ENCODE measurements at regions not wholly inside any gene's neighbourhood (a gene's known extent, or its start where the extent isn't known, plus 50 kb on each side); places are given as distances from the start of the nearest gene placed in this dataset.

DNA sequence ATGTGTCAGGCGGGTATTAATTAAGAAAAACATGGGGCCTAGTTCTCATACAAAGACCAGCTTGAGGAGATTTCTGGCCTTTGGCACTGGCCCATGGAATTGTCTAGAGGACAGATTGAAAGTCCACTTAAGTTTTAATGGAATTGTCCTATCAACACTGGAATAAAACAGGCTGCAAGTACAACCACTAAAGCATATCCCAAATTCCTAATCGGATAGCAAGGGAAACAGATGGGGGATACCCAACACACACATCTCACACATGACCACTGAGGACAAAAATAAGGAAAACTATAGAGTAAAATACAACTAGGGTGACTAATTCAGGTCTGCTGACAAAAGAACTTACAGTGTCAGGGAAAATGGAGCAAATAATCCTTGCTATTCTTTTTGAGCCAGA lies 167.8 kb downstream of the GASK1B start:
- no peak for ATAC-seq (ENCODE audit: insufficient read depth, low FRiP score)
- H3K27me3 ChIP-seq (ENCODE audit: control insufficient read depth in 3 of 3, insufficient read depth in 3 of 3, low read length in 2 of 3) = no peaks in the 10 kb centered on the region
- H3K9ac ChIP-seq (ENCODE audit: insufficient read depth in 1 of 2, low read length in 2 of 2) = no peak overlapping the region
- no peak for DNase-seq
- no peaks in the 10 kb centered on the region for H3K36me3 ChIP-seq (ENCODE audit: control insufficient read depth in 4 of 4, insufficient read depth in 4 of 4, low read length in 4 of 4)
- H3K27ac ChIP-seq (ENCODE audit: low read depth in 1 of 2, low read length in 1 of 2) = no peak overlapping the region
- peaks cover 0 to 17% (median 0%) of the 10 kb centered on the region in 5 donors for H3K4me1 ChIP-seq (ENCODE audit: control insufficient read depth in 5 of 5, insufficient read depth in 5 of 5, low read length in 5 of 5)
- TF ChIP-seq, protein P1, sequence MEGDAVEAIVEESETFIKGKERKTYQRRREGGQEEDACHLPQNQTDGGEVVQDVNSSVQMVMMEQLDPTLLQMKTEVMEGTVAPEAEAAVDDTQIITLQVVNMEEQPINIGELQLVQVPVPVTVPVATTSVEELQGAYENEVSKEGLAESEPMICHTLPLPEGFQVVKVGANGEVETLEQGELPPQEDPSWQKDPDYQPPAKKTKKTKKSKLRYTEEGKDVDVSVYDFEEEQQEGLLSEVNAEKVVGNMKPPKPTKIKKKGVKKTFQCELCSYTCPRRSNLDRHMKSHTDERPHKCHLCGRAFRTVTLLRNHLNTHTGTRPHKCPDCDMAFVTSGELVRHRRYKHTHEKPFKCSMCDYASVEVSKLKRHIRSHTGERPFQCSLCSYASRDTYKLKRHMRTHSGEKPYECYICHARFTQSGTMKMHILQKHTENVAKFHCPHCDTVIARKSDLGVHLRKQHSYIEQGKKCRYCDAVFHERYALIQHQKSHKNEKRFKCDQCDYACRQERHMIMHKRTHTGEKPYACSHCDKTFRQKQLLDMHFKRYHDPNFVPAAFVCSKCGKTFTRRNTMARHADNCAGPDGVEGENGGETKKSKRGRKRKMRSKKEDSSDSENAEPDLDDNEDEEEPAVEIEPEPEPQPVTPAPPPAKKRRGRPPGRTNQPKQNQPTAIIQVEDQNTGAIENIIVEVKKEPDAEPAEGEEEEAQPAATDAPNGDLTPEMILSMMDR (IDR thresholded peaks at IDR 0.05; ENCODE audit: control extremely low read depth, extremely low read depth) = no peak
- H3K9me3 ChIP-seq (ENCODE audit: control insufficient read depth in 4 of 4, insufficient read depth in 3 of 4, low read length in 3 of 4) = no peaks in the 10 kb centered on the region
- 89 to 94% methylated on average over 2 of the region's 2 CpGs for WGBS, 2 donors
- no peak overlapping the region for H3K4me3 ChIP-seq

DNA sequence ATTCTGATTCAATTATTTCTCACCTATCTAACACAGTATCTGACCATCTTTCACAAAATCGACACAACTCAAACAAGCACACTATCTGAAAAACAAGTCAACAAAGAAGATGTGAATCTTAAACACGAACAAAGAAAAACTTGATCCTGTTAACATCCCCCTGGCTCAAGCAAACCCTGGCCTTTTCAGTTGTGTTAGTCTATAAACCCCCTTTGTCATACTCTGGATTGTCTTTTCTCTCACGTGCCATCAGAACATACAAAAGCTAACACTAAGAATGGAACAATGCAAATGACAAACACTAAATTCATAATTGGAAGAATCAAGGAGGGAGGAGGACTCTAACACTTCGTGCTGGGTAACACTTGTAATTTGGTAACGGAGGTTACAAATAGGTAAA lies 168.7 kb downstream of the GASK1B start:
- DNase-seq = no peak
- Histone ChIP-seq H3K9ac (ENCODE audit: insufficient read depth in 1 of 2, low read length in 2 of 2) (no peak overlapping the region), H3K27me3 (ENCODE audit: control insufficient read depth in 3 of 3, insufficient read depth in 3 of 3, low read length in 2 of 3) (no peaks in the 10 kb centered on the region), H3K4me3 (no peak overlapping the region), H3K36me3 (ENCODE audit: control insufficient read depth in 4 of 4, insufficient read depth in 4 of 4, low read length in 4 of 4) (no peaks in the 10 kb centered on the region), H3K27ac (ENCODE audit: low read depth in 1 of 2, low read length in 1 of 2) (no peak overlapping the region), H3K9me3 (ENCODE audit: control insufficient read depth in 4 of 4, insufficient read depth in 3 of 4, low read length in 3 of 4) (no peaks in the 10 kb centered on the region), H3K4me1 (ENCODE audit: control insufficient read depth in 5 of 5, insufficient read depth in 5 of 5, low read length in 5 of 5) (peaks cover 0 to 17% (median 0%) of the 10 kb centered on the region in 5 donors)
- TF ChIP-seq, protein P1 (IDR thresholded peaks at IDR 0.05; ENCODE audit: control extremely low read depth, extremely low read depth) = no peak
- 80 to 86% methylated on average over 5 of the region's 5 CpGs for WGBS, 2 donors
- ATAC-seq (ENCODE audit: insufficient read depth, low FRiP score) = no peak

DNA sequence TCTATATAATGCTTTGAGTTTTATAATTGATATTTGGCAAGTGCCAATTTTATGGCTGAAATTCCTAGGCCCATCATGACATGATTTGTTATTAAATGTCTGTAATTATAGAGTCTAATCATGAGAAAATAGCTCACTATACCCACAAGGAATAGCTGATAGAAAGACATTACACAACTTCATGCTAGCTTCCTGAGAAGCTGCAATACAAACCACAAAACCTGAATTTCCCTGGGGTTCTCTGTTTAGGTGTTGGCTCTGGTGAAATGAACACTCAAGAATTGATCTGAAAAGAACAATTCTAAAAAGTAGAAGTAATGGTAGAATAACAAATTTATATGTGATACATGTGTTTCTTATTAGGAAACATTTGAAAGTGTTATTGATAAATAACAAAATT lies 169.6 kb downstream of the GASK1B start:
- no peak for DNase-seq

DNA sequence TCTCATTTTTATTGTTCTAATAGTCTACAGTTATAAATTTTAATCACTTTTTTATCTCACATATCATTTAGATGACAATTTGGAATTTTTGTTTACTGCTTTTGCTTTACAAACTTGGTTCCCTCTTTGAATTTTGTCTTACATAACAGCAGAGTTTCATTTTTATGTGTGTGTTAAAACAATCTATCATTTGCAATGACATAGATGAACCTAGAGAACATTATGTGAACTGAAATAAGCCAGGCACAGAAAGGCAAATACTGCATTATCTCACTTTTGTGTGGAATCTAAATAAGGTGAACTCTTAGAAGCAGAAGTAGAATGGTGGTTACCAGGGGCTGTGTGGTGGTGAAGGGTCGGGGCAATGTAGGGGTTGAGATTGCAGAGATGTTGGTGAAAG lies 170.7 kb downstream of the GASK1B start:
- TF ChIP-seq, protein P1 (IDR thresholded peaks at IDR 0.05; ENCODE audit: control extremely low read depth, extremely low read depth) = no peak
- H3K27me3 ChIP-seq (ENCODE audit: control insufficient read depth in 3 of 3, insufficient read depth in 3 of 3, low read length in 2 of 3) = no peaks in the 10 kb centered on the region
- no peak overlapping the region for H3K9ac ChIP-seq (ENCODE audit: insufficient read depth in 1 of 2, low read length in 2 of 2)
- H3K36me3 ChIP-seq (ENCODE audit: control insufficient read depth in 4 of 4, insufficient read depth in 4 of 4, low read length in 4 of 4) = no peaks in the 10 kb centered on the region
- H3K9me3 ChIP-seq (ENCODE audit: control insufficient read depth in 4 of 4, insufficient read depth in 3 of 4, low read length in 3 of 4) = no peaks in the 10 kb centered on the region
- DNase-seq (no peak), ATAC-seq (ENCODE audit: insufficient read depth, low FRiP score) (no peak)
- no peak overlapping the region for H3K27ac ChIP-seq (ENCODE audit: low read depth in 1 of 2, low read length in 1 of 2)
- WGBS, 2 donors = 25 to 76% methylated on average over 1 of the region's 1 CpG
- H3K4me3 ChIP-seq = no peak overlapping the region
- peaks cover 0 to 17% (median 2%) of the 10 kb centered on the region in 5 donors for H3K4me1 ChIP-seq (ENCODE audit: control insufficient read depth in 5 of 5, insufficient read depth in 5 of 5, low read length in 5 of 5)

More for the DNA sequence above, 169.6 kb downstream of the GASK1B start:
- Histone ChIP-seq H3K27ac (ENCODE audit: low read depth in 1 of 2, low read length in 1 of 2) (no peak overlapping the region), H3K9me3 (ENCODE audit: control insufficient read depth in 4 of 4, insufficient read depth in 3 of 4, low read length in 3 of 4) (no peaks in the 10 kb centered on the region), H3K36me3 (ENCODE audit: control insufficient read depth in 4 of 4, insufficient read depth in 4 of 4, low read length in 4 of 4) (no peaks in the 10 kb centered on the region), H3K4me1 (ENCODE audit: control insufficient read depth in 5 of 5, insufficient read depth in 5 of 5, low read length in 5 of 5) (peaks cover 0 to 17% (median 0%) of the 10 kb centered on the region in 5 donors), H3K9ac (ENCODE audit: insufficient read depth in 1 of 2, low read length in 2 of 2) (no peak overlapping the region), H3K27me3 (ENCODE audit: control insufficient read depth in 3 of 3, insufficient read depth in 3 of 3, low read length in 2 of 3) (no peaks in the 10 kb centered on the region), H3K4me3 (no peak overlapping the region)
- ATAC-seq (ENCODE audit: insufficient read depth, low FRiP score) = no peak
- TF ChIP-seq, protein P1 (IDR thresholded peaks at IDR 0.05; ENCODE audit: control extremely low read depth, extremely low read depth) = no peak

All from lung (tissue), 11 donors.